Inferior parietal cortex (tissue), 1 donor: ENCODE measurements at regions not wholly inside any gene's neighbourhood (a gene's known extent, or its start where the extent isn't known, plus 50 kb on each side); places are given as distances from the start of the nearest gene placed in this dataset.

ENCODE experiments used
- DNase-seq: peaks from one replicate; pipeline ENCODE4 v3.0.0-alpha.2; 2016; ENCODE audit errors: extremely low spot score

DNA sequence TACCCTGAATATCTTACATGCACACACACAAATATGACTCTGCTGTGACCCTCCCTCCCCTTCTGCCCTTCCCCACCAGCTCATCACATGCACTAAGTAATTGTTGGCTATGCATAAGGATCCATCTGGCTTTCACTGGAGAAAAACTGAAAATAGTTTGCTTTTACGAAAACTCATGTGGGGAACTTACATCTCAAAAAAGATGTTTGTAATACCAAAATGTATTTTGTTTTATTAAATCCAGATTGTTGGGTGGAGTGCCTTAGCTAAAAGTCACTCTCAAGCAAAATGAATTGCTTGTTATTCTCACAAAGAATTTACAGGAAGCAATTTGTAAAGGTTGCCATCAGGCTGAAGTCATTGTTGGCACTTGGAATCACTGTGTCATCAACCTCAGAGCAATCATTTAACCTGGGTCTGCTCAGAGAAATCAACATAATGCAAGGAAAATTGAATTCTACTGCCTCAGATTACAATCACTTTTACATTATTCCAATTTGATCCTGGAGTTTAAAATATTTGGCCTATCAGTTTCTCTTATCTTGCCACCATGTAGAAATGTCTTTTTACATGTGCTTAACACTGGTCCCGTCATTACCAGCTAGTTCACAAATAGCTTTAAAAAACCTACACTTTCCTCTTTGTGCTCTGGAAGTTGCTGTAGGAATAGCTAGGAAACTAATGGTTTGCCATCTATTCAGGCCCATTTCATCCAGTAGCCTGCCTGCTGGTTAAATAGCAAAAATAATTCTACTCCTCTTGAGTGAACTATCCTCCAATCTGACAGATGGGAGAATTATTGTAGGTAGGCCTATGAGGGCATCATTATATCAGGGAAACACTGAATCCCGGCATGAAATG, 90.3 kb upstream of the TMEM17 start:
- no peak for DNase-seq

DNA sequence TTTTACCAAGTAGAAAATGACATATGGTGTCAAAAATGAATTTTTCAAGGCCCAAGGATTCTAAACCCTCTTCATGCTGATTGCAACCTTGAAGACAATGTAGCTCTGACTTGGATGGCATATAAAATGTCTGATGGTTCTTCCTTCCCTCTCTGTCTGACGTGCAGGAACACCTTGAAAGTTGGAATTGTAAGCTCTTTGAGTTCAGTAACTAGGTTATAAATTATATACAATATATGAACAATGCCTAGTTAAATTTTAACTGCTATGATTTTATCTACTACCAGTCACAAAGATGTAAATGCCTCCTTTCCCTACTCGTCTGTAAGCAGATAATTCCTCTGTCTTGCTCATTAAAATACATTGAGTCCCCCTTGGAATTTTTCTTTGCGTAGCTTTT, 89.5 kb upstream of the TMEM17 start:
- DNase-seq, result no peak

- DNase-seq, result no peak
Observed at GRCh38 chr2:62593825-62594224, 87.8 kb upstream of the TMEM17 start.

DNA sequence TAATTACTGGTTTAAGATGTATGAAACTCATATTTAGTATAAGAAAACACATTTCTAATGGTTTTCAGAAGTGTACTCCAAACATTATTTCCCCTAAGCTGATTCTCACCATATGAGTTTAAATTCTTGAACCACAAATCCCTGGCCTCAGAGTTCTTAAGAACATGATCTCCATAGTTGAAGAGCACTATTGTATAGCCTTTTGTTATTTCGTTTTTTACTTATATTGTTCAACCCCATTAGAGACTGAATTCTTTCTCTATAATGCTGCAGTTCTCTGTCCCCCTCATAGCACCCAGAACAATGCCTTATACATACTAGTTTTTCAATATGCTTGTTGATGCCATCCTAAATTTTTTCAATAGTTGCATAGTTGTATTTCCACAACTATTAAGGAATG, 85.5 kb upstream of the TMEM17 start:
- DNase-seq, result no peak

DNA sequence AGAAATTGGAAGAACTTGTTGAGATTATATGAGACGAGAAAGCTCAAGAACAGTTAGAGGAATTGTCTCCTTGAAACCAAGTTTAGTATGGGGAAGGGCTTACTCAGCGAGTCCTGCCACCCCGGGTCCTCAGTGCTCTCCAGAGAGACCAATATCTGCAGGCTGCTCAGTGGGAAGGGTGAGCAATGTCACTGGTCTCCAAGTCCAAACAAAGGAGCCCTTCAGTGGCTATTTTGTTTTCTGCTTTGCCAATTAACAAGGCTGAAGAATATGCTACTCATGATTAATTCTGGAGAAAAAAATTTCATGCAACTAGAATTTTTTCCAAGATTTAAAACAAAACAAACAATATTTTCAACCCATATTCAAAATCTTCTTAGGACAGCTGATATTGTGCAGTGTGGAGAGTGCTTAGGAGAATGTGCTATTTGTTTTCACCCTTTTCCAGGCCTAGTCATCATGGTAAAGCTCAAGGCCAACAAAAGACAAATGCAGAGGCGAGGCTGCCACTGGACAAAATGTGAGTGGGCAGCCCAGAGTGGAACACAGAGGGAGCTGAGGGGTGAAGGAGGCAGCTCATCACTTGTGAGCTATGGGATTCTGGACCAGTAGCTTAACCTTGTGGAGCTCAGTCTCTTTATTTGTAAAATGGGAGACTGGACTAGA, 83.8 kb upstream of the TMEM17 start:
- DNase-seq, result peak; percentile 38

DNA sequence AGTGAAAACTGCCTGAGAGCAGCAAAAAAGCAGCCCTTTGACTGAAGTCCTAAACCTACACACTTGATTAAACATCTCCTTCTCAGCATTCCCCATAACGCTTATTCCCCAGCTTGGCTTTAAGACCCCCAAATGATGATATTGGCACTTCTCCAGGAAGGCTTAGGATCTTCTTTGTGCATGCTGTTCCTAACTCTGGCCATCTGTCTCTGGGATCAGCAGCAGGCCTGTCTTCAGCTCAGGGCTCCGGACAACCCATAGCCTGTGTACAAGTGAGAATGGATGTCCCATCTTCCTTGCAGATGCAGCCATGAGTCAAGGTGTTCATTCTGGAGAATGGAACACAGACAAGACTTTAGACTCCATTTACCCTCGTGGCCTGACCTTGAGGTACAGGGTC, 81.6 kb upstream of the TMEM17 start:
- no peak for DNase-seq

- peak; percentile 25 for DNase-seq
Observed at GRCh38 chr2:62586981-62587380, 81.0 kb upstream of the TMEM17 start.

DNA sequence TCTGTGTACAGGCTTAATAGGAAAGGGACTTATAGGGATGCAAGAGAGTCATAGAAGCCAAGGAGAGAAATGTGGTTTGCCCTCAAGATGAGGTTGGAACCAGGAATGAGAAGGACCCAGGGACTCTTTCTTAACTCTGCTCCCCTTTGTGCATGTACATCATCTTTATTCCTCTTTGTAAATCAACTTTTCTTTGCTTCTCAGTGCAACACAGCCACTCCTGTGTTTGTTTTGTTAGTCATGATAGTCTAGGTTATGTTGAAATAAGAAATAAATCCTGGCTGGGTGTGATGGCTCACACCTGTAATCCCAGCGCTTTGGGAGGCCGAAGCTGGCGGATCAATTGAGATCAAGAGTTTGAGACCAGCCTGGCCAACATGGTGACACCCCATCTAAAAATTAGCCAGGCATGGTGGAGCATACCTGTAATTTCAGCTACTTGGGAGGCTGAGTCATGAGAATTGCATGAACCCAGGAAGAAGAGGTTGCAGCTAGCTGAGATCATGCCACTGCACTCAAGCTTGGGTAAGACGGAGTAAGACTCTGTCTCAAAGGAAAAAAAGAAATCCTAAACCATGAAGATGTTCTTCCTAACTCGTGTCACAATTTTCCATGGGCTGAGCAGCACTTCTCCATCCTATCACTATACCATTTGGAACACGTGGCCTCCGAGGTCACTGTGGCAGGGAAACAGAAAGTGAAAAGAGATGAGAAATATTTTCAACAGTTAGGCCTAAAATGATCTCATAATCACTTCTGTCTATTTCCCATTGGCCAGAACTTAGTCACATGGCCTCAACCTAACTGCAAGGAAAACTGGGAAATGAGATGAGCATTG, 73.0 kb upstream of the TMEM17 start:
- no peak for DNase-seq

GRCh38 chr2:62577994-62578781, 72.2 kb upstream of the TMEM17 start:
- DNase-seq, result no peak

- no peak for DNase-seq
Observed at GRCh38 chr2:62576276-62576939, 70.4 kb upstream of the TMEM17 start.

DNA sequence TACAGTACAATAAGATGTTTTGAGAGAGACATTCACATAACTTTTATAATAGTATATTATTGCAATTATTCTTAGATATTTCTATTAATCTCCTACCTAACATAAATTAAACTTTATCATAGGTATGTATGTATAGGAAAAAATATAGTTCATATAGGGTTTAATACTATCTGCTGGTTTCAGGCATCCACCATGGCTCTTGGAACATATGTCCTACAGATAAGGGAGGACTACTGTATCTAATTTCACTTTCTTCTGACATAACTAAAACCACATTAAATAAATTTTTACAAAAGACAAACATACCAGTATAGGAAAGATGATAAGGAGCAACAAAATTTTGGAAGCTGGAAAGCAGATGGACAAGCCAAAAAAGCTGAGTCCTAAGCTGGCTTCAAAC, 67.9 kb upstream of the TMEM17 start:
- no peak for DNase-seq

DNA sequence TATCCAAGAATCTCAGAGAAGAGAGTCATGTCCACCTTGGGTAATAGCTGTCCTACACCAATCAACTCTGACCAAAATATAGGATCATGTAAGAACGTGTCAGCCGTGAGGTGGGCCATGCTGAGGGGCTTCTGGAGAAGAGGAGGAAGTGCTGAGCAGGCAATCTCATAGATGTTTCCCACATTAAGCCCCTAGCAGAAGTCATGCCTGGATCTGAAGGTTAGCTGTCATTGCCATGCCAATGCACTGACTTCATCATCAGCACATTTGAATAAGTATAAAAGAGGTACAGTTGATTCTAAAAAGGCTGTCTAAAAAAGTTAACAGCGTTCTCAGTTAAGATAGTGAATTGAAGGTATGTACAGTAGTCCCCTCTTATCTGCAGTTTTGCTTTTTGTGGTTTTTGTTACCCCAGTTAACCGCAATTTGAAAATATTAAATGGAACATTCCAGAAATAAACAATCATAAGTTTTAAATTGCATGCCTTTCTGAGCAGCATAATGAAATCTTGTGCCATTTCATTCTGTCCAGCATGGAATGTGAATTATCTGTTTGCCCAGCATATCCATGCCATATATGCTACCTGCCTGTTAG, 67.2 kb upstream of the TMEM17 start:
- DNase-seq, result no peak

DNA sequence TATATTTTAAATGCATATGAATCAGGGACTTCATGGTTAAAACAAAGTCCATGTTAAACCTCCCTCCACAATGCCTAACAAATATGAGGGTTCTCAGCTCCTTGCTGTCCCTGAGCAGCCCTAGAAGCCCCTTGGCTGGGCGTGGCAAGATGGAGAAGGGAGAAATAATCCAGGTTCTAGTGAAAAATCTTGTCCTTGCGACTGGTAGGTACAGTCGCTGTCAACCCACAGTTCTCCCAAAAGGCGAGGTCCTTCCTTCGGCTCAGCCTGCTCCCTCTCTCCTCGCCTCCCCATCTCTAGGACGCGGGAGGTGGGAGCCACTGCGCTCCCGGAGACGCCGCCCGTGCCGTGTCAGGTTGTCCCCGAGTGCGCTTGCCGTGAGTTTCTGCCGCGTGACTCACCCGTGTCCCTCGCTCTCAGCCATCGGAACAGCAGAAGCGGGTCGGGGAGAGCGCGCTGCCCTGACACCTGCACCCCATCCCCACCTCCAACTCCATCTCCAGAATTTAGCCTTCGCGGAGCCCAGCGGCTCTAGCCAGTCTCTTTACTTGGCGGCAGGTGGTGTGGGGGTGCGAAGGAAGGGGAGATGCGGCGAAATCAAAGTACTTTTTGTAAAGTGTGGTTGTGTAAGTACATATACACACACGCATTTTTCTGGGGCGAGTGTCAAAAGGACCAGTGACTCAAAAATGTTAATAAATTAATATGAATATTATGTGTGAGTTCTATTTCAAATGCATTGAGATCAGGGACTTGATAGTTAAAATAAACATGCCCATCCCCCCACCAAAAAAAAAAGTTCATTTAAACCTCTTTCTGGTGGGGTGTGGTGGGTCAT, 65.1 kb upstream of the TMEM17 start:
- DNase-seq, result no peak

- no peak for DNase-seq
Observed at GRCh38 chr2:62569907-62570841, 64.2 kb upstream of the TMEM17 start.

- no peak for DNase-seq
Observed at GRCh38 chr2:62568983-62569837, 63.2 kb upstream of the TMEM17 start.

GRCh38 chr2:62568074-62568473, 62.1 kb upstream of the TMEM17 start:
- DNase-seq, result no peak

- DNase-seq, result no peak
Observed at GRCh38 chr2:62567669-62568068, 61.7 kb upstream of the TMEM17 start.

- DNase-seq, result no peak
Observed at GRCh38 chr2:62566847-62567246, 60.9 kb upstream of the TMEM17 start.
